ENCODE measurements at regions not wholly inside any gene's neighbourhood (a gene's known extent, or its start where the extent isn't known, plus 50 kb on each side); places are given as distances from the start of the nearest gene placed in this dataset.

GRCh38 chr3:117822416-117822815 is 1112.8 kb downstream of the TUSC7 start:
- no peak for FAIRE-seq
- H3K23me2 ChIP-seq (ENCODE audit: low read depth, low read length) = no peaks in the 10 kb centered on the region; the same call in 1 of the 2 replicates
- no peak for TF ChIP-seq CREB1 (IDR thresholded peaks at IDR 0.05)
- no peak for TF ChIP-seq ATF2 (IDR thresholded peaks at IDR 0.05; ENCODE audit: low read length)
- no peak for TF ChIP-seq HDAC2 (IDR thresholded peaks at IDR 0.05; ENCODE audit: borderline replicate concordance in 1 of 2, low read depth in 2 of 2, low read length in 2 of 2)

More at GRCh38 chr3:117822416-117822815, 1112.8 kb downstream of the TUSC7 start:
- Histone ChIP-seq H2AK5ac (ENCODE audit: low read depth, low read length) (no peak overlapping the region), H3K36me3 (ENCODE audit: control insufficient read depth in 2 of 4, insufficient read depth in 4 of 4, low read length in 3 of 4) (no peaks in the 10 kb centered on the region), H3K79me1 (ENCODE audit: low read depth, low read length) (no peaks in the 10 kb centered on the region), H2BK15ac (ENCODE audit: low read length) (no peak overlapping the region), H3K23ac (ENCODE audit: insufficient read length) (no peak overlapping the region), H3K9ac (replicated peaks in 1 of 4; ENCODE audit: extremely low read depth in 1 of 4, low read depth in 3 of 4, low read length in 3 of 4) (no peak overlapping the region), H3K9me3 (ENCODE audit: insufficient read depth in 2 of 2, low read depth in 1 of 2, low read length in 1 of 2) (no peaks in the 10 kb centered on the region; a peak in 1 of 4 replicates), H2BK12ac (ENCODE audit: low read depth, low read length) (no peak overlapping the region), H3K27me3 (replicated peaks in 1 of 4; ENCODE audit: control insufficient read depth in 3 of 4, extremely low read depth in 1 of 4, insufficient read depth in 3 of 4, low read length in 3 of 4) (no peaks in the 10 kb centered on the region), H3K4ac (replicated peaks; ENCODE audit: insufficient read length, low read depth, low read length) (no peak overlapping the region), H3K79me2 (ENCODE audit: control insufficient read depth in 1 of 2, insufficient read depth in 2 of 2, low read length in 2 of 2) (no peaks in the 10 kb centered on the region), H3K4me3 (ENCODE audit: extremely low read depth in 1 of 4, insufficient read depth in 2 of 4, low read depth in 3 of 4, low read length in 4 of 4) (no peak overlapping the region), H2BK20ac (ENCODE audit: low read length) (no peak overlapping the region), H3K4me2 (ENCODE audit: insufficient read depth in 1 of 2, low read depth in 2 of 2, low read length in 2 of 2) (no peak overlapping the region), H3K18ac (ENCODE audit: extremely low read depth, low read length) (no peak overlapping the region), H4K91ac (replicated peaks; ENCODE audit: insufficient read length, low read length) (no peak overlapping the region), H3K56ac (replicated peaks; ENCODE audit: insufficient read length, low read depth, low read length) (no peak overlapping the region), H3K4me1 (replicated peaks in 1 of 4; ENCODE audit: control insufficient read depth in 3 of 4, insufficient read depth in 4 of 4, low read length in 3 of 4) (peaks cover 0 to 2% (median 0%) of the 10 kb centered on the region in 4 experiments; a peak in 1 of 7 replicates), H4K20me1 (replicated peaks in 1 of 2; ENCODE audit: control insufficient read depth in 1 of 2, insufficient read depth in 2 of 2, low read length in 2 of 2) (no peaks in the 10 kb centered on the region), H2BK120ac (replicated peaks; ENCODE audit: low read depth, low read length) (no peak overlapping the region), H3K14ac (ENCODE audit: insufficient read length) (no peak overlapping the region), H2BK5ac (ENCODE audit: low read depth, low read length) (no peak overlapping the region), H4K5ac (ENCODE audit: insufficient read length, low read depth, low read length) (no peak overlapping the region), H3K27ac (ENCODE audit: low read depth, low read length) (no peak overlapping the region), H4K8ac (ENCODE audit: extremely low read depth, insufficient read depth, low read length) (no peak overlapping the region), H2AFZ (ENCODE audit: low read length) (no peak overlapping the region)
- no peak for DNase-seq (ENCODE audit: low read depth in 1 of 2, low spot score in 2 of 2)
- POLR2A ChIA-PET (ENCODE audit: partially characterized antibody) = no interaction called here
- WGBS, 2 experiments (ENCODE audit: extremely low coverage in 1 of 2, insufficient coverage in 1 of 2, insufficient read length in 1 of 2, insufficient replicate concordance in 2 of 2, low coverage in 1 of 2, low lambda C conversion rate in 2 of 2, missing lambda C conversion rate in 1 of 2) = 95% methylated on average over 1 of the region's 1 CpG; no CpG with 5 or more reads in 1 of the 2 experiments
- CTCF ChIA-PET (ENCODE audit: partially characterized antibody) = no interaction called here
